IMR-90 (cell line): ENCODE measurements at regions not wholly inside any gene's neighbourhood (a gene's known extent, or its start where the extent isn't known, plus 50 kb on each side); places are given as distances from the start of the nearest gene placed in this dataset.
"Not testable (repeated sequence)": the region's sequence is repeated elsewhere in the genome, so short reads cannot be mapped to it uniquely, and the experiment has no call there.

ENCODE experiments used
- ATAC-seq: fragments of 200-7000 bp; cut with Tn5 transposase; 2 replicates; pipeline ENCODE4 v1.9.1; 2020; ENCODE audit warnings: low read depth, mild to moderate bottlenecking, moderate library complexity
- BruUV-seq: library from RNA; stranded (reverse); fragments of 400-500 nt; replicated peaks from 2 replicates; lab custom pipeline; 2021; lab: Mats Ljungman, UMichigan
- CTCF ChIA-PET: fragments of 300-600 bp; formaldehyde crosslinking; extraction: SDS; loops from one replicate; lab custom pipeline; 2021; ENCODE audit warnings: antibody characterized with exemption; lab: Yijun Ruan, JAX
- POLR2A ChIA-PET: fragments of 300-600 bp; sonication (Branson Sonifier 250); formaldehyde crosslinking; loops from one replicate; lab custom pipeline; 2022; ENCODE audit warnings: antibody characterized with exemption; ENCODE audit not compliant: unreplicated experiment; lab: Charles Lee
- DNase-seq: peaks from one replicate; pipeline ENCODE4 v3.0.0; 2013
- H2AFZ ChIP-seq: replicated peaks from 2 replicates; pipeline ENCODE3; 2013; ENCODE audit warnings: low read length, mild to moderate bottlenecking; ENCODE audit not compliant: poor library complexity
- H2AK5ac ChIP-seq: 2 replicates; pipeline ENCODE4 v1.6.1; 2013; ENCODE audit warnings: low read depth, low read length, inconsistent platforms
- H2AK9ac ChIP-seq: replicated peaks from 2 replicates; pipeline ENCODE3; 2013; ENCODE audit warnings: mild to moderate bottlenecking, low read depth, low read length, moderate library complexity; ENCODE audit not compliant: poor library complexity
- H2BK120ac ChIP-seq: 2 replicates; pipeline ENCODE4 v1.6.1; 2013; ENCODE audit warnings: low read depth, low read length, inconsistent platforms
- H2BK15ac ChIP-seq: 3 replicates; pipeline ENCODE4 v1.6.1; 2013; ENCODE audit warnings: low read depth, low read length, inconsistent platforms
- H2BK20ac ChIP-seq: 2 replicates; pipeline ENCODE4 v1.6.1; 2013; ENCODE audit warnings: low read depth, mild to moderate bottlenecking, inconsistent platforms, low read length, moderate library complexity
- H2BK5ac ChIP-seq: 2 replicates; pipeline ENCODE4 v1.6.1; 2013; ENCODE audit warnings: mild to moderate bottlenecking, low read depth, low read length, inconsistent platforms; ENCODE audit not compliant: poor library complexity, severe bottlenecking
- H3K14ac ChIP-seq: replicated peaks from 2 replicates; pipeline ENCODE4 v1.6.1; 2013; ENCODE audit warnings: low read depth, low read length, inconsistent platforms
- H3K18ac ChIP-seq: 2 replicates; pipeline ENCODE4 v1.6.1; 2013; ENCODE audit warnings: low read depth, low read length, control low read depth
- H3K23ac ChIP-seq: 2 replicates; pipeline ENCODE4 v1.6.1; 2013; ENCODE audit warnings: low read depth, low read length, inconsistent platforms
- H3K27ac ChIP-seq: 2 replicates; pipeline ENCODE4 v1.5.1; 2013; ENCODE audit warnings: mild to moderate bottlenecking, control low read depth, low read length; ENCODE audit not compliant: insufficient read depth
- H3K27me3 ChIP-seq: 2 replicates; pipeline ENCODE4 v1.6.1; 2013; ENCODE audit warnings: low read length; ENCODE audit not compliant: control insufficient read depth, insufficient read depth
- H3K36me3 ChIP-seq: 2 replicates; pipeline ENCODE4 v1.6.1; 2013; ENCODE audit warnings: low read length, mixed read lengths; ENCODE audit not compliant: control insufficient read depth, insufficient read depth
- H3K4ac ChIP-seq: 2 replicates; pipeline ENCODE4 v1.6.1; 2013; ENCODE audit warnings: low read depth, low read length, inconsistent platforms
- H3K4me1 ChIP-seq: 2 replicates; pipeline ENCODE4 v1.6.1; 2013; ENCODE audit warnings: low read length, mixed read lengths; ENCODE audit not compliant: control insufficient read depth, insufficient read depth
- H3K4me2 ChIP-seq: 2 replicates; pipeline ENCODE4 v1.6.1; 2013; ENCODE audit warnings: low read depth, mild to moderate bottlenecking, control low read depth, low read length, moderate library complexity
- H3K4me3 ChIP-seq: 2 replicates; pipeline ENCODE4 v1.5.1; 2013; ENCODE audit warnings: low read depth, mild to moderate bottlenecking, control low read depth, low read length, moderate library complexity; ENCODE audit not compliant: insufficient read depth
- H3K56ac ChIP-seq: 2 replicates; pipeline ENCODE4 v1.6.1; 2013; ENCODE audit warnings: low read length, inconsistent platforms; ENCODE audit not compliant: insufficient read depth; ENCODE audit errors: extremely low read depth
- H3K79me1 ChIP-seq, 2 experiments: 2 replicates each; pipeline ENCODE4 v1.6.1; 2013; ENCODE audit warnings: low read length in 2 of 2, inconsistent platforms in 1 of 2, low read depth in 1 of 2
- H3K9ac ChIP-seq: 2 replicates; pipeline ENCODE4 v1.6.1; 2013; ENCODE audit warnings: low read depth, low read length, control low read depth
- H3K9me1 ChIP-seq: 2 replicates; pipeline ENCODE4 v1.6.1; 2013; ENCODE audit warnings: low read length, inconsistent platforms; ENCODE audit not compliant: insufficient read depth
- H3K9me3 ChIP-seq: 2 replicates; pipeline ENCODE4 v1.6.1; 2013; ENCODE audit warnings: low read length; ENCODE audit not compliant: control insufficient read depth, insufficient read depth
- H4K20me1 ChIP-seq: 2 replicates; pipeline ENCODE4 v1.6.1; 2013; ENCODE audit warnings: low read length, inconsistent platforms; ENCODE audit not compliant: insufficient read depth
- H4K5ac ChIP-seq: 2 replicates; pipeline ENCODE4 v1.6.1; 2013; ENCODE audit warnings: mild to moderate bottlenecking, low read depth, low read length, control low read depth
- H4K8ac ChIP-seq, 2 experiments: 2 replicates each; pipeline ENCODE4 v1.6.1; 2013; ENCODE audit warnings: low read depth in 2 of 2, low read length in 2 of 2, control low read depth in 1 of 2, inconsistent platforms in 1 of 2
- H4K91ac ChIP-seq: 2 replicates; pipeline ENCODE4 v1.6.1; 2013; ENCODE audit warnings: low read depth, low read length, inconsistent platforms; ENCODE audit not compliant: insufficient read depth
- CEBPB ChIP-seq: IDR thresholded peaks from 2 replicates; pipeline ENCODE4 v1.6.1; 2012; ENCODE audit warnings: low read depth, low read length, improper control_type of control experiment
- FOS ChIP-seq: fragments of 150-350 bp; IDR thresholded peaks from 2 replicates; pipeline ENCODE4 v1.6.1; 2016; ENCODE audit warnings: low read depth, low read length
- RCOR1 ChIP-seq: IDR thresholded peaks from 2 replicates; pipeline ENCODE4 v1.6.1; 2012; ENCODE audit warnings: mild to moderate bottlenecking, low read length, improper control_type of control experiment; ENCODE audit not compliant: insufficient replicate concordance
- RFX5 ChIP-seq: IDR thresholded peaks from 2 replicates; pipeline ENCODE4 v1.8.0; 2012; ENCODE audit warnings: low read depth, mild to moderate bottlenecking, low read length, moderate library complexity
- WGBS, 2 experiments: methylation state at CpG; one replicate each; pipeline versions ENCODE4 v1.1.5 to v1.1.7; 2013; ENCODE audit warnings: missing lambda C conversion rate in 2 of 2; ENCODE audit not compliant: insufficient read length in 1 of 2; ENCODE audit errors: extremely low coverage in 2 of 2; 5-methylcytosine and 5-hydroxymethylcytosine counted together
- dilution Hi-C: fragments of 300-500 bp; cut with HindIII; formaldehyde crosslinking; loops from one replicate; pipeline ENCODE4 v1.14.3; 2018; ENCODE audit warnings: low sequenced_read_pairs; ENCODE audit not compliant: unreplicated experiment
- in situ Hi-C: fragments of 300-500 bp; cut with MboI; formaldehyde crosslinking; loops from 3 replicates; pipeline ENCODE4 v1.14.3; 2019; ENCODE audit warnings: low sequenced_read_pairs, inconsistent platforms, mixed read lengths
- intact Hi-C: fragments of 100-400 bp; cut with micrococcal nuclease; formaldehyde crosslinking; loops from 2 replicates; pipeline ENCODE4 v1.10.0; 2022
- TF ChIP-seq, protein P1 (sequence below): fragments of 150-350 bp; IDR thresholded peaks from 2 replicates; pipeline ENCODE4 v1.6.1; 2016; ENCODE audit warnings: low read depth, mild to moderate bottlenecking, low read length, moderate library complexity, borderline replicate concordance

DNA sequence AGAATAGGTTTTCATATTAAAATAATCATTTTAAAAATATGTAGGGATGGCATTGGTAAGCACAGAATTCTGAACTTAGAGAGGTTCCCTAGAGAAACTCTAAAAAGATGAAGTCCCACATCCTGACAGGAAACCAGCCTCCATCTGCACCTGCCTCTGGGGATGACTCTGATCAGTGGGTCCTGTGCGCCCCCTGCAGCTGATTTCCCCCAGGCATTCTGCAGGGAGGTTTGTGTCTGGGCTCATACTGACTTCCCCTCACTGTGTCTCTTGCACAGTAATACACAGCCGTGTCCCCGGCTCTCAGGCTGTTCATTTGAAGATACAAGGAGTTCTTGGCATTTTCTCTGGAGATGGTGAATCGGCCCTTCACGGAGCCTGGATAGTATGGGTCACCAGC, 602.9 kb downstream of the TMEM121 start:
- ChIA-PET CTCF (no interaction called here), POLR2A (no interaction called here)
- Histone ChIP-seq H2BK120ac (no peak overlapping the region), H3K56ac (no peak overlapping the region), H3K9me3 (peaks cover 9% of the 10 kb centered on the region), H3K79me1 (no peaks in the 10 kb centered on the region), H2BK5ac (no peak overlapping the region), H2AFZ (no peak overlapping the region), H4K91ac (no peak overlapping the region), H3K36me3 (no peaks in the 10 kb centered on the region), H3K18ac (no peak overlapping the region), H3K4me1 (no peaks in the 10 kb centered on the region), H3K27ac (no peak overlapping the region), H3K4me2 (no peak overlapping the region), H2AK9ac (no peak overlapping the region), H3K4ac (no peak overlapping the region), H4K20me1 (no peaks in the 10 kb centered on the region), H3K27me3 (no peaks in the 10 kb centered on the region), H2AK5ac (no peak overlapping the region), H3K9me1 (no peaks in the 10 kb centered on the region), H3K14ac (no peak overlapping the region), H2BK15ac (no peak overlapping the region), H4K5ac (no peak overlapping the region), H3K9ac (no peak overlapping the region), H4K8ac (no peak overlapping the region), H3K4me3 (no peak overlapping the region), H2BK20ac (no peak overlapping the region), H3K23ac (no peak overlapping the region)
- intact Hi-C loops = no loop called here
- WGBS, 2 experiments = 30% methylated on average over 2 of the region's 5 CpGs; no CpG with 5 or more reads in 1 of the 2 experiments
- no TSS peak for BruUV-seq
- no peak for DNase-seq
- dilution Hi-C loops = no loop called here
- no peak for TF ChIP-seq RFX5
- TF ChIP-seq CEBPB = no peak
- TF ChIP-seq FOS = no peak
- TF ChIP-seq, protein P1, sequence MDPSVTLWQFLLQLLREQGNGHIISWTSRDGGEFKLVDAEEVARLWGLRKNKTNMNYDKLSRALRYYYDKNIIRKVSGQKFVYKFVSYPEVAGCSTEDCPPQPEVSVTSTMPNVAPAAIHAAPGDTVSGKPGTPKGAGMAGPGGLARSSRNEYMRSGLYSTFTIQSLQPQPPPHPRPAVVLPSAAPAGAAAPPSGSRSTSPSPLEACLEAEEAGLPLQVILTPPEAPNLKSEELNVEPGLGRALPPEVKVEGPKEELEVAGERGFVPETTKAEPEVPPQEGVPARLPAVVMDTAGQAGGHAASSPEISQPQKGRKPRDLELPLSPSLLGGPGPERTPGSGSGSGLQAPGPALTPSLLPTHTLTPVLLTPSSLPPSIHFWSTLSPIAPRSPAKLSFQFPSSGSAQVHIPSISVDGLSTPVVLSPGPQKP = no peak
- no peak for TF ChIP-seq RCOR1
- no peak for ATAC-seq
- in situ Hi-C loops = no loop called here

DNA sequence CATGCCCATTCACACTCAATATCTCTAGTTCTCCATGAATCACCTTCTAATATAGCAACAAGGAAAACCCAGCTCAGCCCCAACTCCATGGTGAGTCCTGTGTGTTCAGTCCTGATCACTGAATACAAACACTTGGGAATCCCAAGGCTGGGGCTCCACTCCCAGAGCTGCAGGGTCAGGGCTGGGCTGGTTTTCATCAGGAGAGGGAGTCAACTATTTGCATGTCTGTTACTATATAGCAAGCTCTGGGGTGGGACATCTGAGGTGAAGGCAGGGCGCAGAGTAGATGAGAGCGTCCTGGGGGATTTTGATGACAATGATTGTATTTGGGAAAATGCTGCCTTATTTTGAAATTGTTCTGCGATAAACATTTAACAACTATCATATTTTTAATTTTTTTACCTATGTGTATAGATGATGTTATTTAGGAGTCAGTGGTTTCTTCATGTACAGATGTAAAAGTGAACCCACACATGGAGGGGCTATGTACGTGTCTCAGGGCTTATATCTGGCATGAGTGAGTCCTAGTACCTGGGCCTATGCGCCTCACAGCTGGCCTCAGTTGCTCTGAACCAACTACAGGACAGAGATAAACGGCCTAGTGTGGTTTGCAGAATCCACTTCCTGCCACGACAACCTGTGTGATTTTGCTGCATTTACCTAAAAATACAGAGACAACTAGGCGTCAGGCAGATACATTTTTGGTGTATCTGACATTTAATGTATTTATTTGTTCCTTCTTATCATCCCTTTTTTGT, 603.7 kb downstream of the TMEM121 start:
- CTCF ChIA-PET, H4K5ac ChIP-seq, H3K9me1 ChIP-seq, dilution Hi-C loops, H3K9ac ChIP-seq, H4K91ac ChIP-seq, H3K56ac ChIP-seq, H3K4ac ChIP-seq, H2BK120ac ChIP-seq, ATAC-seq, H2AFZ ChIP-seq, H3K4me1 ChIP-seq, H2AK5ac ChIP-seq, H3K36me3 ChIP-seq, H3K27me3 ChIP-seq, H3K4me2 ChIP-seq, H2BK15ac ChIP-seq, H4K8ac ChIP-seq, H2AK9ac ChIP-seq, H2BK20ac ChIP-seq, H2BK5ac ChIP-seq, H3K23ac ChIP-seq, H3K27ac ChIP-seq, H3K14ac ChIP-seq, POLR2A ChIA-PET, DNase-seq, H3K79me1 ChIP-seq, in situ Hi-C loops, H3K4me3 ChIP-seq, H4K20me1 ChIP-seq, H3K18ac ChIP-seq, BruUV-seq, intact Hi-C loops: not testable (repeated sequence)
- WGBS, 2 experiments = no CpG with 5 or more reads among the region's 8 CpGs
- peaks cover 11% of the 10 kb centered on the region for H3K9me3 ChIP-seq
